Erythroblast (primary cell): ENCODE measurements at regions not wholly inside any gene's neighbourhood (a gene's known extent, or its start where the extent isn't known, plus 50 kb on each side); places are given as distances from the start of the nearest gene placed in this dataset.

ENCODE experiments used
- DNase-seq, 2 experiments: peaks; one replicate each; lab custom pipeline; 2025; lab: John Stamatoyannopoulos, UW
- GATA1 ChIP-seq: IDR thresholded peaks from 2 replicates; pipeline ENCODE4 v1.6.1; 2011; ENCODE audit warnings: low read depth, mild to moderate bottlenecking, control low read depth, low read length, moderate library complexity
- POLR2A ChIP-seq: IDR thresholded peaks from 2 replicates; pipeline ENCODE4 v1.6.1; 2011; ENCODE audit warnings: mild to moderate bottlenecking, low read length

DNA sequence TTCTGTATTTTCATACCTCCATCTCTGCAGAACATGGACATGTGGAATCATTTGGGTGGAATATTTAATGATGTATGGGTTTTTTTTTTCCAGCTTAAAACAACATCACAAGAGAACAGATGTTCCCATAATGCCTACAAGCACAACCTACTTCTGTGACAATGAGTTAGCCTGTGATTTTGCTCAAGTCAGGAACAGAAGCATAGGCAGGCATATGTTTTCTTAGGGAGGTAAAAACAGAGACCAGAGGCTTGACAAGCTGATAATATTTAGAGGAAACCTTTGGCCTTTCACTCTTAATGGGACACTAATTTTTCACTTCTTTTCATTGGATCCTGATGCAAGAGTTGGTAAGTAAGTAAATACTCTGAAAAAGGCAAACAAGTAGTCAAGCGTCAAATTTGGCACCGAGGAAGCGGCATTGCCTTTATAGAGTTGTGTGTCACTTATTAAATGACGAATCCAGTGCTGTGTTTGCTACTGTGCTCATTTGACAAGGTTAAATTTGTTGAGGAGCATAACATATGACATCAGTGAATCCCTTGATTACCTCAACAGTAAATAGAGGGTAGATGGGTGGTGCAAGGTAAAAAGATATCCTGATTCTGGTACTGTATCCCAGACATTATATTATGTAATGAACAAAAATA lies 66.7 kb upstream of the RBMS3 start:
- TF ChIP-seq POLR2A (no peak), GATA1 (no peak)
- no peak for DNase-seq

DNA sequence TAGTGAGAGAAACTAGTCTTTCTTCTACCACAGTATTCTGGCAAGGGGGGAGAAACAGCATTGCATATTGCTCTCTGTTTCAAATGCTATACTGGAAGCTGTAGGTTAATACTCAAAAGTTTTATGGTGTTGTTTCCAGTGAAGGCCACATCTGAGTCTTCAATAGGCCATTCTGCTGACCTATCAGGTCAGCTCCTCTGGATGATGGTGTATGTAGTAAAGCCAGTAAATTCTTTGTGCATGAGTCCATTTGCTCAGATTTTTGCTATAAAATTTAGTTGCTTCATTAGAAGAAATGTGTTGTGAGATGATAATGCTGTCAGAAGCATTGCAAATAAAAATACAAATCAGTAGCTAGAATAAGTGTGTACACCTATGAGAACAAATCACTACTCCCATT lies 64.9 kb upstream of the RBMS3 start:
- TF ChIP-seq POLR2A = no peak
- no peak for TF ChIP-seq GATA1

DNA sequence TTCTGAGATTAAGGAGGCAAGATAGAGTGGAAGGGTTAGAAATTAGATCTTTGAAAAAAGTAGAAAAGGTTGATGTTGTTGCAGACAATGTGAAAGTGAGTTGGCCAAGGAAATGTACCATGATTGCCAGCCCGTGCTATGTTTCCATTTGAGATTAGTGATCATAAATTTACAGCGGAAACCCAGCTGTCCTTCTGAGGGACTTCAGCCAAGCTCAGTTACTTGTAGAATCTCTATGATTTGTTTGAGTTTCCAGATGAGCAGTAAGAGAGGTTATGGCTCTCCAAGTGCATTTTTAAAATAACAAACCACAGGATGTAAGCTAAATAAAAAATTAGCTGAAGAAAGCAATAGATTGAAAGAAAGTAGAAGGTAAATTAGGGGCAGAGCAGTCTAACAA lies 54.2 kb upstream of the RBMS3 start:
- TF ChIP-seq POLR2A (no peak), GATA1 (no peak)
- DNase-seq = no peak

More for the DNA sequence above, 64.9 kb upstream of the RBMS3 start:
- DNase-seq = no peak

DNA sequence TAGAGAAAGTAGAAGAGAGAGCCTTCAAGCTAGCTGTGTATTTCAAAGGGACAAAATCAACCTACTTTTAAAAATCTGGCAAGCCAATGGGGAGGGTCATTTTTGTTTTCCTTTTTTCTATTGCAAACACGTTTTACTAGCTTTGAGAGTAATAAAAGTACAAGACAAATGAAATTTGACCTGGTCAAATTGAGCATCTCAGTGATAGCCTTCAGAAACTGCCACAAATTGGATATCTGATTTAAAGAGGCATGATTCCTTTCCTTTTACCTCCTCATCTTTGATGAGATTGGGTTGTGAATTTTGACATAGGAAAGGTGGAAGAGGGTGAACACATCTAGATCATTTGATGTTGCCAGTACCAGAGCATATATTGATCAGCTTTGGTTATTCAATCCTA lies 53.6 kb upstream of the RBMS3 start:
- DNase-seq = no peak
- no peak for TF ChIP-seq GATA1
- no peak for TF ChIP-seq POLR2A
